ENCODE measurements at regions not wholly inside any gene's neighbourhood (a gene's known extent, or its start where the extent isn't known, plus 50 kb on each side); places are given as distances from the start of the nearest gene placed in this dataset.

DNA sequence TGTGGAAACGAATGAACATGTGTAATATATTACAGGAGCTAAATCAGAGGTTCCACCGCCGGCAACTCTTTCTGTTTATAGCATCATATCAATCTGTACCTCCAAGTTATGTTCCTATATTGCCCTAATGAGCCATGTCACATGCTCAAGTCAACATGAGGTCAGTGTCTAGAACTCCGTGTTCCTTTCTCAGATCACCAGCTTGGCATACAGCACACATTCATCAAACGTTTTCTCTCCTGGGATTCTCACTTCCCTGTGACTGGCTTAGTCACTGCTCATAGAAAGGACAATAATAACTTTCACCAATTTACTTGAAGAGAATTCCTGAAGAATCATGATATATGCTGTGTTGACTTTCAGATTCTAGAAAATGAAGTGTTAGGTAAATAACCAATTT, 532.0 kb upstream of the SPANXN1 start:
- TF ChIP-seq POLR2AphosphoS2 (IDR thresholded peaks at IDR 0.05; ENCODE audit: low read depth, low read length), result no peak
- TF ChIP-seq, protein P1, sequence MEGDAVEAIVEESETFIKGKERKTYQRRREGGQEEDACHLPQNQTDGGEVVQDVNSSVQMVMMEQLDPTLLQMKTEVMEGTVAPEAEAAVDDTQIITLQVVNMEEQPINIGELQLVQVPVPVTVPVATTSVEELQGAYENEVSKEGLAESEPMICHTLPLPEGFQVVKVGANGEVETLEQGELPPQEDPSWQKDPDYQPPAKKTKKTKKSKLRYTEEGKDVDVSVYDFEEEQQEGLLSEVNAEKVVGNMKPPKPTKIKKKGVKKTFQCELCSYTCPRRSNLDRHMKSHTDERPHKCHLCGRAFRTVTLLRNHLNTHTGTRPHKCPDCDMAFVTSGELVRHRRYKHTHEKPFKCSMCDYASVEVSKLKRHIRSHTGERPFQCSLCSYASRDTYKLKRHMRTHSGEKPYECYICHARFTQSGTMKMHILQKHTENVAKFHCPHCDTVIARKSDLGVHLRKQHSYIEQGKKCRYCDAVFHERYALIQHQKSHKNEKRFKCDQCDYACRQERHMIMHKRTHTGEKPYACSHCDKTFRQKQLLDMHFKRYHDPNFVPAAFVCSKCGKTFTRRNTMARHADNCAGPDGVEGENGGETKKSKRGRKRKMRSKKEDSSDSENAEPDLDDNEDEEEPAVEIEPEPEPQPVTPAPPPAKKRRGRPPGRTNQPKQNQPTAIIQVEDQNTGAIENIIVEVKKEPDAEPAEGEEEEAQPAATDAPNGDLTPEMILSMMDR (CRISPR knock-in tag; IDR thresholded peaks at IDR 0.05), result no peak
- TF ChIP-seq ZZZ3 (CRISPR knock-in tag; IDR thresholded peaks at IDR 0.05; ENCODE audit: borderline replicate concordance), result no peak
- no peak for TF ChIP-seq GTF2F1 (IDR thresholded peaks at IDR 0.05; ENCODE audit: low read length)
- TF ChIP-seq TAF1 (CRISPR knock-in tag; IDR thresholded peaks at IDR 0.05), result no peak
- no peak for TF ChIP-seq RAD21 (CRISPR knock-in tag; IDR thresholded peaks at IDR 0.05)
- TF ChIP-seq CBFB (CRISPR knock-in tag; IDR thresholded peaks at IDR 0.05), result no peak
- TF ChIP-seq, protein P2, sequence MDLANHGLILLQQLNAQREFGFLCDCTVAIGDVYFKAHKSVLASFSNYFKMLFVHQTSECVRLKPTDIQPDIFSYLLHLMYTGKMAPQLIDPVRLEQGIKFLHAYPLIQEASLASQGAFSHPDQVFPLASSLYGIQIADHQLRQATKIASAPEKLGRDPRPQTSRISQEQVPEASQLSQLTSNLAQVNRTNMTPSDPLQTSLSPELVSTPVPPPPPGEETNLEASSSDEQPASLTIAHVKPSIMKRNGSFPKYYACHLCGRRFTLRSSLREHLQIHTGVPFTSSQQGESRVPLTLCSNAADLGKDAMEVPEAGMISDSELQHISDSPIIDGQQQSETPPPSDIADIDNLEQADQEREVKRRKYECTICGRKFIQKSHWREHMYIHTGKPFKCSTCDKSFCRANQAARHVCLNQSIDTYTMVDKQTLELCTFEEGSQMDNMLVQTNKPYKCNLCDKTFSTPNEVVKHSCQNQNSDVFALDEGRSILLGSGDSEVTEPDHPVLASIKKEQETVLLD (CRISPR knock-in tag; IDR thresholded peaks at IDR 0.05; ENCODE audit: low read depth), result no peak

Data from HepG2 (cell line).